GM20000 (cell line): ENCODE measurements at regions not wholly inside any gene's neighbourhood (a gene's known extent, or its start where the extent isn't known, plus 50 kb on each side); places are given as distances from the start of the nearest gene placed in this dataset.

Experiments used
- DNase-seq: peaks from one replicate; pipeline ENCODE4 v3.0.0; 2012; ENCODE audit warnings: low spot score
- CTCF ChIP-seq: IDR thresholded peaks from 2 replicates; pipeline ENCODE4 v1.5.1; 2012; ENCODE audit warnings: mild to moderate bottlenecking, control low read depth; ENCODE audit errors: extremely low read depth, missing control alignments

GRCh38 chr3:29186982-29187725, 93.7 kb upstream of the RBMS3 start:
- TF ChIP-seq CTCF: no peak
- DNase-seq: no peak

DNA sequence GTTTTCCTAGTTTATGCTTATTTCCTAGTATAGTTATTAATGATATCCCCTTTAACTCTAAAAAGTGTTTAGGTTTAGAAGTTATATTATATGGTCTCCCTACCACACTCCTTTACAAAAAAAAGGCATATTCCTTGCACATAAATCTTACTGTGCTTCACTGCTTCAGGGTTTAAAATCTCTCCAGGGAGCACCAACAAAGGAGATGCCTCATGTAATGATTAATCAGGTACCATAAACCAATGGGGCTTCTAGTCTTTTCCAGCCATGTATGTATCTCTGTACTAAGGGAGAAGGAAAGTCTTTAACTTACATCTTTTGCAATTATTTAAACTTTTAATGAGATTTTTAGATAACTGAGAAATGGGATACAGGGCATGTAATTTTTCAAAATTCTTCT, 91.5 kb upstream of the RBMS3 start:
- DNase-seq: no peak
- no peak for TF ChIP-seq CTCF

DNA sequence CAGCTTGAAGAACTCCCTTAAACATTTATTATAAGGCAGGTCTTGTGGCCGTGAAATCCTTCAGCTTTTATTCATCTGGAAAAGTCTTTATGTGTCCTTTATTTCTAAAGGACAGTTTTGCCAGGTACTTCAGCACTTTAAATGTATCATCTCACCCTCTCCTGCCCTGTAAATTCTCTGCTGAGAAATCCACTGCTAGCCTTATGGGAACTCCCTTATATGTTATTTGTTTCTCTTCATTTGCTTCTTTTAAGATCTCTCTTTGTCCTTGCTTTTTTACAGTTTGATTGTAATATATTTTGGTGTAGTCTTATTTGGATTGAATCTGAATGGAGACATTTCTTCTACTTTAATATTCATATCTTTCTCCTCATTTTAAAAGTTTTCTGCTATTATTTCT, 86.7 kb upstream of the RBMS3 start:
- TF ChIP-seq CTCF: no peak
- DNase-seq: no peak

DNA sequence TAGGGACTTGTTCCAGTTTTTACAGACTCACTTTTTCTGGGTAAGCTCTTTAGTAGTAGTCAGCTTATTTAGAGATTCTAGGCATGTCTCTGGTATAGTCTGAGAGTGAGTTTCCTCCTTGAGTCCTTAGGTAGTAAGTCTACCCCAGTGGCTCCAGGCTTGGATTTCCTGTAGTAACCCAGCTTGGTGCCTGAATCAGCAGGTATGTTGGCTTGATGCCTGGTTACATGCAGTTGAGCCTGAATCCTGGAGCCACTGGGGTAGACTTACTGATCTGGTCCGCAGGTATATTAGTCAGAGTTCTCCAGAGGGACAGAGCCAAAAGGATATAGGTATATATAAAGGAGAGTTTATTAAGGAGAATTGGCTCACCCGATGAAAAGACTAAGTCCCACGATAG, 85.8 kb upstream of the RBMS3 start:
- DNase-seq: no peak
- no peak for TF ChIP-seq CTCF

GRCh38 chr3:29201604-29202003, 79.3 kb upstream of the RBMS3 start:
- TF ChIP-seq CTCF: no peak
- no peak for DNase-seq

DNA sequence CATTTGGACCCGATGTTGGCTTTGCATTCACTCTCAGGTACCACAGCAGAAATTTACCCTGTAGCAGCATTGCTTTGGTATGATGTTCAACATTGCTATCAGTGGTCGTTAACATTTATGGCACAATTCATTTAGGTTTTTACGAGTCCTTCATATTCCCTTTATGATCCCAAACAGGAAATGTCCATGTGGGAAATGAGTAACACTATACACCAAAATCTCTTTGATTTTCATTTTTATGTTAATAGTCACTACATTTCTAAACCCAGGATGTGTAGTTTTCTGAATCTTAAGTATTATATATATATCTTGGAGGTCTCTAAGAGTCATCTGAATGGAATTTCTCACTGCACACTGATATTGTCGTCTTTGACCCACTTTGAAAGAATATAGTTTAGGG, 78.5 kb upstream of the RBMS3 start:
- no peak for DNase-seq

GRCh38 chr3:29203851-29204250, 77.0 kb upstream of the RBMS3 start:
- no peak for DNase-seq
- no peak for TF ChIP-seq CTCF

More for the DNA sequence above, 78.5 kb upstream of the RBMS3 start:
- no peak for TF ChIP-seq CTCF
